Retinal pigment epithelial cell (primary cell): ENCODE measurements at regions not wholly inside any gene's neighbourhood (a gene's known extent, or its start where the extent isn't known, plus 50 kb on each side); places are given as distances from the start of the nearest gene placed in this dataset.

Experiments
- DNase-seq: peaks from one replicate; pipeline ENCODE4 v3.0.0-alpha.2; 2010; ENCODE audit warnings: low read depth
- H3K4me3 ChIP-seq: 2 replicates; pipeline ENCODE4 v1.5.1; 2011; ENCODE audit warnings: mild to moderate bottlenecking, low read length, control low read depth, moderate library complexity
- TF ChIP-seq, protein P1 (sequence below): conservative IDR thresholded peaks from 2 replicates; pipeline ENCODE4 v1.5.1; 2011; ENCODE audit warnings: low read depth, low read length, control low read depth, inconsistent platforms

DNA sequence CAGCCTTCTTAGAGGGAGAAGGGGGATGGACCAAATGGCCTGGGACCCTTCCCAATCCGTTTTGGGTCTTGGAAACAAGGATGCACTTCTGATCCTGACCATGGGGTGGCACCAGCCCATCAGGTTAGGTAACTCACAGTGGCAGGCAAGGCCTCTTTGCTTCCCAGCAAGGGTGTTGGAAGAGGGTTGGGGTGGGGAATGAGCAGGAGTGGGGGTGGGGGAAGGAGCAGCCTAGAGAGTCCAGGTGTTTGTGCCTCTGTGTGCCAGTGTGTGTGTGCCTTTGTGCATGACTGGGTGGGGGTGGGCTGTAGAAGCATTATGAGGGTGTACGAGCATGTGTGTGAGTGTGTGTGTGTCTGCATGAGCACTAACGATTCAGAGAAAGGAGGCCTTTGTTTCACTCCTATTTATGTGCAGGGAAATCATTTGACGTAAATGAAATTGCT lies 213.1 kb downstream of the INSC start:
- TF ChIP-seq, protein P1, sequence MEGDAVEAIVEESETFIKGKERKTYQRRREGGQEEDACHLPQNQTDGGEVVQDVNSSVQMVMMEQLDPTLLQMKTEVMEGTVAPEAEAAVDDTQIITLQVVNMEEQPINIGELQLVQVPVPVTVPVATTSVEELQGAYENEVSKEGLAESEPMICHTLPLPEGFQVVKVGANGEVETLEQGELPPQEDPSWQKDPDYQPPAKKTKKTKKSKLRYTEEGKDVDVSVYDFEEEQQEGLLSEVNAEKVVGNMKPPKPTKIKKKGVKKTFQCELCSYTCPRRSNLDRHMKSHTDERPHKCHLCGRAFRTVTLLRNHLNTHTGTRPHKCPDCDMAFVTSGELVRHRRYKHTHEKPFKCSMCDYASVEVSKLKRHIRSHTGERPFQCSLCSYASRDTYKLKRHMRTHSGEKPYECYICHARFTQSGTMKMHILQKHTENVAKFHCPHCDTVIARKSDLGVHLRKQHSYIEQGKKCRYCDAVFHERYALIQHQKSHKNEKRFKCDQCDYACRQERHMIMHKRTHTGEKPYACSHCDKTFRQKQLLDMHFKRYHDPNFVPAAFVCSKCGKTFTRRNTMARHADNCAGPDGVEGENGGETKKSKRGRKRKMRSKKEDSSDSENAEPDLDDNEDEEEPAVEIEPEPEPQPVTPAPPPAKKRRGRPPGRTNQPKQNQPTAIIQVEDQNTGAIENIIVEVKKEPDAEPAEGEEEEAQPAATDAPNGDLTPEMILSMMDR, result peak; percentile 66

DNA sequence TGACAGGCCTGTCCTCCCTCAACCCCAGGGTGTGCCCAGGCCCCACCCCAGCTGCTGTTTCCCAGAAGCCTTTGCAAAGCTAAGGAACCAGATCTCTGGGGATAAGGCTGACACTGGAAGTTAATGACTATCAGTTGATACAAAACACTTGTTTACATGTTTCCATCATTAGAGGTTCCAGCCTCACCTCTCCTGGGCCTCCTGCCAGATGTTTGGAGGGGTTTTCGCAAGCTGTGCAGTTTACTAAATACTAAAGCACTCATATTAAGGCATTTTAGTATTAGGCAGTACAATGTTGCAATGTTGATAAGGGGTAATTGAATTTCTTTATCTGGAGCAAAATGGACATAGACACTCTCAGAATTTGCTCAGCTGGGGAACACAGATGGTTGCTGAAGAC lies 218.7 kb downstream of the INSC start:
- TF ChIP-seq, protein P1, result no peak

More for the DNA sequence above, 213.1 kb downstream of the INSC start:
- no peak overlapping the region for H3K4me3 ChIP-seq
- no peak for DNase-seq

GRCh38 chr11:15334766-15335165 lies 220.0 kb downstream of the INSC start:
- H3K4me3 ChIP-seq, result no peak overlapping the region
- no peak for DNase-seq
- TF ChIP-seq, protein P1, result no peak

More for the DNA sequence above, 218.7 kb downstream of the INSC start:
- no peak overlapping the region for H3K4me3 ChIP-seq
- no peak for DNase-seq

DNA sequence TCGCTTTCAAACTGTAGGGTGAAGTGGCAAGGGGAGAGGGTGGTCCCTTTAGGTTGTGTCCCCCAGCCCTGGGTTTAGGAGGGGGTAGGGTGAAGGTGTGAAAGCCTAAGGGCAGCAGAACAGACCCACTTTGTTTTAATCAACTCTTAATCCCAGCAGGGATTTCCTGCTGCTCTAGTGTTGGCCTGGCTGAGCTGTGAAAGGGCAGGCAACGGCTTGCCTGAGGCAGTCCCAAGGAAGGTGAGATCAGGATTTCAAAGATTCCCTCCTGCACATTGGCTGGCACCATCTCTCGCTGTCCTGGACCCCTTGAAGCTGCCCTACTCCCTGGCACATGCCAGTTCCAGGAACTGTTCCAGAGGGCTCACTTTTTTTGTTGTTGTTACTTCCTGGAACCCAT lies 221.3 kb downstream of the INSC start:
- H3K4me3 ChIP-seq, result no peak overlapping the region
- DNase-seq, result no peak
- TF ChIP-seq, protein P1, result no peak

DNA sequence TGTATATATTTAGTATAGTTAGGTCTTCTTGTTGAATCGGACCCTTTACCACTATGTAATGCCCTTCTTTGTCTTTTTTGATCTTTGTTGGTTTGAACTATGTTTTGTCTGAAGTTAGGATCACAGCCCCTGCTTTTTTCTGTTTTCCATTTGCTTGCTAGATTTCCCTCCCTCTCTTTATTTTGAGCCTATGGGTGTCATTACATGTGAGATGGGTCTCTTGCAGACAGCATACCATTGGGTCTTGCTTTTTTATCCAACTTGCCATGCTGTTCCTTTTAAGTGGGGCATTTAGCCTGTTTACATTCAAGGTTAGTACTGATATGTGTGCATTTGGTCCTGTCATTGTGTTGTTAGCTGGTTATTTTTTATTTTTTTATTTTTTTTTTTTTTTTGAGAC lies 224.6 kb downstream of the INSC start:
- no peak for DNase-seq
- TF ChIP-seq, protein P1, result no peak
- no peak overlapping the region for H3K4me3 ChIP-seq

DNA sequence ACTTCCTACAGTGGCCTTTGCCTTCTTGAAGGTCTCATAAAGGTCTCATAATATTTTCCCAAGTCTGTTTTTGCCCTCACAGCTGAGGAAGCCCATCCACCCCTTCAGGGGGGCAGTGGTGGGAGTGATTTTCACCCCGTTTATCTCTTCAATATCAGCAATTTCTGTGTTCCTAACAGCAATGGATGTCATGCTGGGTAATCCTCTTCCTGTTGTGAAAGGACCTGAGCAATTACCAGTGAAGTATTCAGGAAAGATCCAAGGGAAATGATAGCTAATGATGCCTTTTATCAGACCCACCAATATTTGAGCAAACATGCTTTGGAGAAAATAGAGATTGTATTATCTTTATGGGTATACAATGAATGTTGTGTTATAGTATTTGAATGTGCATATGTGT lies 226.9 kb downstream of the INSC start:
- no peak for DNase-seq
- no peak overlapping the region for H3K4me3 ChIP-seq

GRCh38 chr11:15342163-15342562 lies 227.4 kb downstream of the INSC start:
- H3K4me3 ChIP-seq, result no peak overlapping the region
- TF ChIP-seq, protein P1, result no peak
- no peak for DNase-seq

More for the DNA sequence above, 226.9 kb downstream of the INSC start:
- TF ChIP-seq, protein P1, result no peak
